H9 (cell line): ENCODE measurements at regions not wholly inside any gene's neighbourhood (a gene's known extent, or its start where the extent isn't known, plus 50 kb on each side); places are given as distances from the start of the nearest gene placed in this dataset.

Experiments used
- DNase-seq: peaks from one replicate; pipeline ENCODE4 v3.0.0-alpha.2; 2017
- H2AFZ ChIP-seq: one replicate; pipeline ENCODE4 v1.6.1; 2013; ENCODE audit warnings: mild to moderate bottlenecking, low read length, control low read depth, moderate library complexity
- H2AK5ac ChIP-seq: 2 replicates; pipeline ENCODE4 v1.6.1; 2013; ENCODE audit warnings: low read length, control low read depth, mixed read lengths; ENCODE audit not compliant: insufficient read length
- H2BK120ac ChIP-seq: one replicate; pipeline ENCODE4 v1.6.1; 2013; ENCODE audit warnings: low read depth, mild to moderate bottlenecking, low read length, control low read depth, inconsistent platforms; ENCODE audit not compliant: poor library complexity, severe bottlenecking
- H2BK12ac ChIP-seq: 2 replicates; pipeline ENCODE4 v1.6.1; 2013; ENCODE audit warnings: low read length, control low read depth, mixed read lengths, low read depth; ENCODE audit not compliant: insufficient read length
- H2BK15ac ChIP-seq: 2 replicates; pipeline ENCODE4 v1.6.1; 2013; ENCODE audit warnings: low read depth, low read length, control low read depth
- H2BK20ac ChIP-seq: one replicate; pipeline ENCODE4 v1.6.1; 2013; ENCODE audit warnings: low read depth, mild to moderate bottlenecking, low read length, control low read depth, inconsistent platforms; ENCODE audit not compliant: poor library complexity, severe bottlenecking
- H2BK5ac ChIP-seq: 2 replicates; pipeline ENCODE4 v1.6.1; 2013; ENCODE audit warnings: low read length, control low read depth, mixed read lengths; ENCODE audit not compliant: insufficient read length
- H3K14ac ChIP-seq: 2 replicates; pipeline ENCODE4 v1.6.1; 2013; ENCODE audit warnings: low read length, control low read depth; ENCODE audit not compliant: insufficient read depth
- H3K18ac ChIP-seq: 2 replicates; pipeline ENCODE4 v1.6.1; 2013; ENCODE audit warnings: low read depth, mild to moderate bottlenecking, mixed read lengths, low read length, control low read depth; ENCODE audit not compliant: insufficient read length
- H3K23ac ChIP-seq: 2 replicates; pipeline ENCODE4 v1.6.1; 2013; ENCODE audit warnings: low read length, control low read depth, mixed read lengths, low read depth; ENCODE audit not compliant: insufficient read length
- H3K23me2 ChIP-seq: 2 replicates; pipeline ENCODE4 v1.6.1; 2013; ENCODE audit warnings: low read depth, mild to moderate bottlenecking, mixed read lengths, low read length, control low read depth; ENCODE audit not compliant: insufficient read length, poor library complexity, severe bottlenecking
- H3K27ac ChIP-seq: 2 replicates; pipeline ENCODE4 v1.5.1; 2013; ENCODE audit warnings: low read length, control low read depth, mixed read lengths, low read depth; ENCODE audit not compliant: insufficient read length
- H3K27me3 ChIP-seq: 2 replicates; pipeline ENCODE4 v1.6.1; 2013; ENCODE audit warnings: low read length, control low read depth, inconsistent platforms; ENCODE audit not compliant: insufficient read depth
- H3K4ac ChIP-seq: 2 replicates; pipeline ENCODE4 v1.6.1; 2013; ENCODE audit warnings: low read depth, mild to moderate bottlenecking, control low read depth, inconsistent platforms, low read length, moderate library complexity
- H3K4me1 ChIP-seq: 2 replicates; pipeline ENCODE4 v1.6.1; 2013; ENCODE audit warnings: low read length, control low read depth, inconsistent platforms; ENCODE audit not compliant: insufficient read depth
- H3K4me2 ChIP-seq: 2 replicates; pipeline ENCODE4 v1.6.1; 2013; ENCODE audit warnings: low read length, control low read depth, mixed read lengths; ENCODE audit not compliant: insufficient read length, insufficient read depth
- H3K56ac ChIP-seq: 2 replicates; pipeline ENCODE4 v1.6.1; 2013; ENCODE audit warnings: low read depth, mild to moderate bottlenecking, mixed read lengths, low read length, control low read depth; ENCODE audit not compliant: insufficient read length
- H3K79me1 ChIP-seq: 2 replicates; pipeline ENCODE4 v1.6.1; 2013; ENCODE audit warnings: low read depth, mild to moderate bottlenecking, moderate library complexity, low read length, control low read depth, inconsistent platforms; ENCODE audit not compliant: insufficient read depth, poor library complexity, severe bottlenecking
- H3K79me2 ChIP-seq: 2 replicates; pipeline ENCODE4 v1.6.1; 2013; ENCODE audit warnings: low read length, control low read depth, inconsistent platforms; ENCODE audit not compliant: insufficient read depth
- H3K9ac ChIP-seq: 2 replicates; pipeline ENCODE4 v1.6.1; 2013; ENCODE audit warnings: low read length, control low read depth, mixed read lengths; ENCODE audit not compliant: insufficient read length; ENCODE audit errors: extremely low read depth
- H3K9me3 ChIP-seq: one replicate; pipeline ENCODE4 v1.6.1; 2013; ENCODE audit warnings: low read depth, low read length, inconsistent platforms; ENCODE audit not compliant: control insufficient read depth
- H3T11ph ChIP-seq: one replicate; pipeline ENCODE4 v1.6.1; 2013; ENCODE audit warnings: mild to moderate bottlenecking, low read length, control low read depth, inconsistent platforms
- H4K20me1 ChIP-seq: one replicate; pipeline ENCODE4 v1.6.1; 2013; ENCODE audit not compliant: control insufficient read depth, insufficient read length, insufficient read depth
- H4K5ac ChIP-seq: 2 replicates; pipeline ENCODE4 v1.6.1; 2013; ENCODE audit warnings: low read depth, mild to moderate bottlenecking, mixed read lengths, low read length, control low read depth; ENCODE audit not compliant: insufficient read length
- H4K8ac ChIP-seq: replicated peaks from 2 replicates; pipeline ENCODE4 v1.6.1; 2013; ENCODE audit warnings: low read length, control low read depth, mixed read lengths, low read depth; ENCODE audit not compliant: insufficient read length
- H4K91ac ChIP-seq: 2 replicates; pipeline ENCODE4 v1.6.1; 2013; ENCODE audit warnings: low read depth, mild to moderate bottlenecking, moderate library complexity, mixed read lengths, low read length, control low read depth; ENCODE audit not compliant: insufficient read length
- H3K27ac Mint-ChIP-seq, 3 experiments: 2 replicates in 2 of 3; 3 replicates in 1 of 3; pipeline ENCODE4 v1.8.0; 2020 to 2021; ENCODE audit warnings: mixed read lengths in 3 of 3, mild to moderate bottlenecking in 1 of 3, moderate library complexity in 1 of 3
- H3K27me3 Mint-ChIP-seq: 2 replicates; pipeline ENCODE4 v1.8.0; 2021; ENCODE audit warnings: low read depth, mild to moderate bottlenecking, moderate library complexity, mixed read lengths
- H3K36me3 Mint-ChIP-seq, 3 experiments: 2 replicates in 2 of 3; 3 replicates in 1 of 3; pipeline ENCODE4 v1.8.0; 2020 to 2021; ENCODE audit warnings: low read depth in 3 of 3, mixed read lengths in 3 of 3; ENCODE audit not compliant: insufficient read depth in 1 of 3
- H3K4me1 Mint-ChIP-seq, 2 experiments: 2 replicates each; pipeline ENCODE4 v1.8.0; 2020; ENCODE audit warnings: mixed read lengths in 2 of 2
- H3K4me3 Mint-ChIP-seq, 2 experiments: 2 replicates in 1 of 2; 3 replicates in 1 of 2; pipeline ENCODE4 v1.8.0; 2020 to 2021; ENCODE audit warnings: mild to moderate bottlenecking in 2 of 2, mixed read lengths in 2 of 2, moderate library complexity in 1 of 2
- H3K9me3 Mint-ChIP-seq, 2 experiments: 2 replicates in 1 of 2; 3 replicates in 1 of 2; pipeline ENCODE4 v1.8.0; 2020; ENCODE audit warnings: mild to moderate bottlenecking in 2 of 2, mixed read lengths in 2 of 2, moderate library complexity in 1 of 2
- TF ChIP-seq, protein P1 (sequence below): fragments of 200-600 bp; sonication (generic); conservative IDR thresholded peaks from 3 replicates; pipeline ENCODE4 v1.8.0; 2021; ENCODE audit warnings: antibody characterized with exemption, mild to moderate bottlenecking

DNA sequence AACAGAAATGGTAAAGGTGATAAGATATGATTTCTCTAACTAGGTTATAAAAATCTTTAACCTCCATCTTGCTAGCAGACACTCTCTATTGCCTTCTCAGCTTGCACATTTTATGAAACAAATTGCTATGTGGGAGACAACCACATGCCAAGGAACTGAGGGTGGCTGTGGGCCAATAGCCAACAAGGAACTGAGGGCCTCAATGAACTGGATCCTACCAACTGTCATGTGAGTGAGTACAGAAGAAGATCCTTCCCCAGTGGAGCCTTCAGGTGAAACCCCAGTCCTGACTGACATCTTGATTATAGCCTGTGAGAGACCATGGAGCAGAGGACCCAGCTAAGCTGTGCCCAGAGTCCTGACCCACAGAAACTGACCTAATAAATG is 129.2 kb upstream of the LRIG1 start:
- Mint-ChIP-seq H3K36me3 (no peaks in the 10 kb centered on the region), H3K27me3 (no peaks in the 10 kb centered on the region), H3K9me3 (no peaks in the 10 kb centered on the region), H3K4me3 (no peak overlapping the region), H3K4me1 (peaks cover 21 to 29% of the 10 kb centered on the region in 2 experiments), H3K27ac (no peak overlapping the region)
- no peak overlapping the region for H3K9ac ChIP-seq
- H2AK5ac ChIP-seq: no peak overlapping the region
- H3K79me1 ChIP-seq: no peaks in the 10 kb centered on the region
- no peak overlapping the region for H3K14ac ChIP-seq
- no peak overlapping the region for H3K23ac ChIP-seq
- H3K27me3 ChIP-seq: no peaks in the 10 kb centered on the region
- no peak overlapping the region for H2AFZ ChIP-seq
- H4K20me1 ChIP-seq: no peaks in the 10 kb centered on the region
- no peaks in the 10 kb centered on the region for H3K23me2 ChIP-seq
- no peak overlapping the region for H3K18ac ChIP-seq
- H2BK12ac ChIP-seq: no peak overlapping the region
- no peak overlapping the region for H3K27ac ChIP-seq
- H4K5ac ChIP-seq: no peak overlapping the region
- H3K56ac ChIP-seq: no peak overlapping the region
- no peak overlapping the region for H2BK20ac ChIP-seq
- no peak overlapping the region for H2BK15ac ChIP-seq
- H3T11ph ChIP-seq: no peak overlapping the region
- DNase-seq: no peak
- H2BK120ac ChIP-seq: no peak overlapping the region
- no peak overlapping the region for H2BK5ac ChIP-seq
- no peaks in the 10 kb centered on the region for H3K9me3 ChIP-seq
- H4K91ac ChIP-seq: no peak overlapping the region
- H3K4me2 ChIP-seq: no peak overlapping the region
- TF ChIP-seq, protein P1, sequence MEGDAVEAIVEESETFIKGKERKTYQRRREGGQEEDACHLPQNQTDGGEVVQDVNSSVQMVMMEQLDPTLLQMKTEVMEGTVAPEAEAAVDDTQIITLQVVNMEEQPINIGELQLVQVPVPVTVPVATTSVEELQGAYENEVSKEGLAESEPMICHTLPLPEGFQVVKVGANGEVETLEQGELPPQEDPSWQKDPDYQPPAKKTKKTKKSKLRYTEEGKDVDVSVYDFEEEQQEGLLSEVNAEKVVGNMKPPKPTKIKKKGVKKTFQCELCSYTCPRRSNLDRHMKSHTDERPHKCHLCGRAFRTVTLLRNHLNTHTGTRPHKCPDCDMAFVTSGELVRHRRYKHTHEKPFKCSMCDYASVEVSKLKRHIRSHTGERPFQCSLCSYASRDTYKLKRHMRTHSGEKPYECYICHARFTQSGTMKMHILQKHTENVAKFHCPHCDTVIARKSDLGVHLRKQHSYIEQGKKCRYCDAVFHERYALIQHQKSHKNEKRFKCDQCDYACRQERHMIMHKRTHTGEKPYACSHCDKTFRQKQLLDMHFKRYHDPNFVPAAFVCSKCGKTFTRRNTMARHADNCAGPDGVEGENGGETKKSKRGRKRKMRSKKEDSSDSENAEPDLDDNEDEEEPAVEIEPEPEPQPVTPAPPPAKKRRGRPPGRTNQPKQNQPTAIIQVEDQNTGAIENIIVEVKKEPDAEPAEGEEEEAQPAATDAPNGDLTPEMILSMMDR: no peak
- no peaks in the 10 kb centered on the region for H3K79me2 ChIP-seq
- H3K4ac ChIP-seq: no peak overlapping the region
- peaks cover 9% of the 10 kb centered on the region; the same call in 1 of the 2 replicates for H3K4me1 ChIP-seq
- no peak overlapping the region for H4K8ac ChIP-seq
